IMR-90 (cell line): ENCODE measurements at regions not wholly inside any gene's neighbourhood (a gene's known extent, or its start where the extent isn't known, plus 50 kb on each side); places are given as distances from the start of the nearest gene placed in this dataset.

Experiments used
- ATAC-seq: fragments of 200-7000 bp; cut with Tn5 transposase; 2 replicates; pipeline ENCODE4 v1.9.1; 2020; ENCODE audit warnings: low read depth, mild to moderate bottlenecking, moderate library complexity
- BruUV-seq: library from RNA; stranded (reverse); fragments of 400-500 nt; replicated peaks from 2 replicates; lab custom pipeline; 2021; lab: Mats Ljungman, UMichigan
- CTCF ChIA-PET: fragments of 300-600 bp; formaldehyde crosslinking; extraction: SDS; loops from one replicate; lab custom pipeline; 2021; ENCODE audit warnings: antibody characterized with exemption; lab: Yijun Ruan, JAX
- POLR2A ChIA-PET: fragments of 300-600 bp; sonication (Branson Sonifier 250); formaldehyde crosslinking; loops from one replicate; lab custom pipeline; 2022; ENCODE audit warnings: antibody characterized with exemption; ENCODE audit not compliant: unreplicated experiment; lab: Charles Lee
- DNase-seq: peaks from one replicate; pipeline ENCODE4 v3.0.0; 2013
- H2AFZ ChIP-seq: replicated peaks from 2 replicates; pipeline ENCODE3; 2013; ENCODE audit warnings: low read length, mild to moderate bottlenecking; ENCODE audit not compliant: poor library complexity
- H2AK5ac ChIP-seq: 2 replicates; pipeline ENCODE4 v1.6.1; 2013; ENCODE audit warnings: low read depth, low read length, inconsistent platforms
- H2AK9ac ChIP-seq: replicated peaks from 2 replicates; pipeline ENCODE3; 2013; ENCODE audit warnings: mild to moderate bottlenecking, low read depth, low read length, moderate library complexity; ENCODE audit not compliant: poor library complexity
- H2BK120ac ChIP-seq: 2 replicates; pipeline ENCODE4 v1.6.1; 2013; ENCODE audit warnings: low read depth, low read length, inconsistent platforms
- H2BK15ac ChIP-seq: 3 replicates; pipeline ENCODE4 v1.6.1; 2013; ENCODE audit warnings: low read depth, low read length, inconsistent platforms
- H2BK20ac ChIP-seq: 2 replicates; pipeline ENCODE4 v1.6.1; 2013; ENCODE audit warnings: low read depth, mild to moderate bottlenecking, inconsistent platforms, low read length, moderate library complexity
- H2BK5ac ChIP-seq: 2 replicates; pipeline ENCODE4 v1.6.1; 2013; ENCODE audit warnings: mild to moderate bottlenecking, low read depth, low read length, inconsistent platforms; ENCODE audit not compliant: poor library complexity, severe bottlenecking
- H3K14ac ChIP-seq: replicated peaks from 2 replicates; pipeline ENCODE4 v1.6.1; 2013; ENCODE audit warnings: low read depth, low read length, inconsistent platforms
- H3K18ac ChIP-seq: 2 replicates; pipeline ENCODE4 v1.6.1; 2013; ENCODE audit warnings: low read depth, low read length, control low read depth
- H3K23ac ChIP-seq: 2 replicates; pipeline ENCODE4 v1.6.1; 2013; ENCODE audit warnings: low read depth, low read length, inconsistent platforms
- H3K27ac ChIP-seq: 2 replicates; pipeline ENCODE4 v1.5.1; 2013; ENCODE audit warnings: mild to moderate bottlenecking, control low read depth, low read length; ENCODE audit not compliant: insufficient read depth
- H3K27me3 ChIP-seq: 2 replicates; pipeline ENCODE4 v1.6.1; 2013; ENCODE audit warnings: low read length; ENCODE audit not compliant: control insufficient read depth, insufficient read depth
- H3K36me3 ChIP-seq: 2 replicates; pipeline ENCODE4 v1.6.1; 2013; ENCODE audit warnings: low read length, mixed read lengths; ENCODE audit not compliant: control insufficient read depth, insufficient read depth
- H3K4ac ChIP-seq: 2 replicates; pipeline ENCODE4 v1.6.1; 2013; ENCODE audit warnings: low read depth, low read length, inconsistent platforms
- H3K4me1 ChIP-seq: 2 replicates; pipeline ENCODE4 v1.6.1; 2013; ENCODE audit warnings: low read length, mixed read lengths; ENCODE audit not compliant: control insufficient read depth, insufficient read depth
- H3K4me2 ChIP-seq: 2 replicates; pipeline ENCODE4 v1.6.1; 2013; ENCODE audit warnings: low read depth, mild to moderate bottlenecking, control low read depth, low read length, moderate library complexity
- H3K4me3 ChIP-seq: 2 replicates; pipeline ENCODE4 v1.5.1; 2013; ENCODE audit warnings: low read depth, mild to moderate bottlenecking, control low read depth, low read length, moderate library complexity; ENCODE audit not compliant: insufficient read depth
- H3K56ac ChIP-seq: 2 replicates; pipeline ENCODE4 v1.6.1; 2013; ENCODE audit warnings: low read length, inconsistent platforms; ENCODE audit not compliant: insufficient read depth; ENCODE audit errors: extremely low read depth
- H3K79me1 ChIP-seq, 2 experiments: 2 replicates each; pipeline ENCODE4 v1.6.1; 2013; ENCODE audit warnings: low read length in 2 of 2, inconsistent platforms in 1 of 2, low read depth in 1 of 2
- H3K9ac ChIP-seq: 2 replicates; pipeline ENCODE4 v1.6.1; 2013; ENCODE audit warnings: low read depth, low read length, control low read depth
- H3K9me1 ChIP-seq: 2 replicates; pipeline ENCODE4 v1.6.1; 2013; ENCODE audit warnings: low read length, inconsistent platforms; ENCODE audit not compliant: insufficient read depth
- H3K9me3 ChIP-seq: 2 replicates; pipeline ENCODE4 v1.6.1; 2013; ENCODE audit warnings: low read length; ENCODE audit not compliant: control insufficient read depth, insufficient read depth
- H4K20me1 ChIP-seq: 2 replicates; pipeline ENCODE4 v1.6.1; 2013; ENCODE audit warnings: low read length, inconsistent platforms; ENCODE audit not compliant: insufficient read depth
- H4K5ac ChIP-seq: 2 replicates; pipeline ENCODE4 v1.6.1; 2013; ENCODE audit warnings: mild to moderate bottlenecking, low read depth, low read length, control low read depth
- H4K8ac ChIP-seq, 2 experiments: 2 replicates each; pipeline ENCODE4 v1.6.1; 2013; ENCODE audit warnings: low read depth in 2 of 2, low read length in 2 of 2, control low read depth in 1 of 2, inconsistent platforms in 1 of 2
- H4K91ac ChIP-seq: 2 replicates; pipeline ENCODE4 v1.6.1; 2013; ENCODE audit warnings: low read depth, low read length, inconsistent platforms; ENCODE audit not compliant: insufficient read depth
- CEBPB ChIP-seq: IDR thresholded peaks from 2 replicates; pipeline ENCODE4 v1.6.1; 2012; ENCODE audit warnings: low read depth, low read length, improper control_type of control experiment
- CHD1 ChIP-seq: IDR thresholded peaks from 2 replicates; pipeline ENCODE4 v1.6.1; 2012; ENCODE audit warnings: low read depth, low read length, improper control_type of control experiment
- FOS ChIP-seq: fragments of 150-350 bp; IDR thresholded peaks from 2 replicates; pipeline ENCODE4 v1.6.1; 2016; ENCODE audit warnings: low read depth, low read length
- MAFK ChIP-seq: IDR thresholded peaks from 2 replicates; pipeline ENCODE4 v1.6.1; 2012; ENCODE audit warnings: low read depth, low read length, improper control_type of control experiment
- MAZ ChIP-seq: IDR thresholded peaks from 2 replicates; pipeline ENCODE4 v1.6.1; 2012; ENCODE audit warnings: low read depth, mild to moderate bottlenecking, low read length, improper control_type of control experiment, moderate library complexity, borderline replicate concordance
- MXI1 ChIP-seq: IDR thresholded peaks from 2 replicates; pipeline ENCODE4 v1.6.1; 2012; ENCODE audit warnings: low read depth, mild to moderate bottlenecking, low read length, moderate library complexity, borderline replicate concordance
- NFE2L2 ChIP-seq: fragments of 150-350 bp; IDR thresholded peaks from 2 replicates; pipeline ENCODE4 v1.6.1; 2016; ENCODE audit warnings: low read depth, mild to moderate bottlenecking, low read length
- POLR2A ChIP-seq: IDR thresholded peaks from 2 replicates; pipeline ENCODE4 v1.6.1; 2012; ENCODE audit warnings: mild to moderate bottlenecking, low read depth, low read length
- RAD21 ChIP-seq: IDR thresholded peaks from 2 replicates; pipeline ENCODE4 v1.6.1; 2012; ENCODE audit warnings: low read length, improper control_type of control experiment
- RCOR1 ChIP-seq: IDR thresholded peaks from 2 replicates; pipeline ENCODE4 v1.6.1; 2012; ENCODE audit warnings: mild to moderate bottlenecking, low read length, improper control_type of control experiment; ENCODE audit not compliant: insufficient replicate concordance
- RFX5 ChIP-seq: IDR thresholded peaks from 2 replicates; pipeline ENCODE4 v1.8.0; 2012; ENCODE audit warnings: low read depth, mild to moderate bottlenecking, low read length, moderate library complexity
- SMC3 ChIP-seq: fragments of 150-350 bp; IDR thresholded peaks from 2 replicates; pipeline ENCODE4 v1.6.1; 2016; ENCODE audit warnings: low read depth, mild to moderate bottlenecking, antibody characterized with exemption, low read length, moderate library complexity
- USF2 ChIP-seq: fragments of 150-350 bp; IDR thresholded peaks from 2 replicates; pipeline ENCODE4 v1.6.1; 2017; ENCODE audit warnings: mild to moderate bottlenecking, antibody characterized with exemption, low read length, low read depth
- WGBS, 2 experiments: methylation state at CpG; one replicate each; pipeline versions ENCODE4 v1.1.5 to v1.1.7; 2013; ENCODE audit warnings: missing lambda C conversion rate in 2 of 2; ENCODE audit not compliant: insufficient read length in 1 of 2; ENCODE audit errors: extremely low coverage in 2 of 2; 5-methylcytosine and 5-hydroxymethylcytosine counted together
- dilution Hi-C: fragments of 300-500 bp; cut with HindIII; formaldehyde crosslinking; loops from one replicate; pipeline ENCODE4 v1.14.3; 2018; ENCODE audit warnings: low sequenced_read_pairs; ENCODE audit not compliant: unreplicated experiment
- in situ Hi-C: fragments of 300-500 bp; cut with MboI; formaldehyde crosslinking; loops from 3 replicates; pipeline ENCODE4 v1.14.3; 2019; ENCODE audit warnings: low sequenced_read_pairs, inconsistent platforms, mixed read lengths
- intact Hi-C: fragments of 100-400 bp; cut with micrococcal nuclease; formaldehyde crosslinking; loops from 2 replicates; pipeline ENCODE4 v1.10.0; 2022
- TF ChIP-seq, protein P1 (sequence below): fragments of 150-350 bp; IDR thresholded peaks from 2 replicates; pipeline ENCODE4 v1.6.1; 2016; ENCODE audit warnings: low read depth, mild to moderate bottlenecking, low read length, moderate library complexity, borderline replicate concordance

GRCh38 chr6:4272996-4273395, 137.6 kb upstream of the ECI2 start:
- ATAC-seq (no peak), DNase-seq (no peak)
- POLR2A ChIA-PET, result no interaction called here
- dilution Hi-C loops, result no loop called here
- Histone ChIP-seq H3K36me3 (no peaks in the 10 kb centered on the region), H3K4ac (no peak overlapping the region), H2BK20ac (no peak overlapping the region), H3K18ac (no peak overlapping the region), H2BK120ac (no peak overlapping the region), H3K79me1 (no peaks in the 10 kb centered on the region), H2AK9ac (no peak overlapping the region), H2AK5ac (no peak overlapping the region), H3K4me3 (no peak overlapping the region), H4K8ac (no peak overlapping the region), H3K4me1 (no peaks in the 10 kb centered on the region; the same call in 1 of the 2 replicates), H3K9me3 (peaks cover 5% of the 10 kb centered on the region), H4K5ac (no peak overlapping the region), H4K20me1 (no peaks in the 10 kb centered on the region), H2AFZ (no peak overlapping the region), H3K27ac (no peak overlapping the region), H2BK15ac (no peak overlapping the region), H3K9ac (no peak overlapping the region), H2BK5ac (no peak overlapping the region), H4K91ac (no peak overlapping the region), H3K56ac (no peak overlapping the region), H3K9me1 (no peaks in the 10 kb centered on the region), H3K23ac (no peak overlapping the region), H3K14ac (no peak overlapping the region), H3K4me2 (no peak overlapping the region), H3K27me3 (peaks cover 4% of the 10 kb centered on the region; the same call in 1 of the 2 replicates)
- WGBS, 2 experiments, result no CpG with 5 or more reads among the region's 6 CpGs
- intact Hi-C loops, result no loop called here
- CTCF ChIA-PET, result interaction anchor here (1.1 kb wide), 1 partner anchor 17 kb away, joined by 3 read pairs; no protein-coding TSS in a partner anchor
- no TSS peak for BruUV-seq
- in situ Hi-C loops, result no loop called here
- TF ChIP-seq FOS (no peak), SMC3 (no peak), MAFK (no peak), MXI1 (no peak), CHD1 (no peak), RCOR1 (no peak), POLR2A (no peak), MAZ (no peak), RAD21 (no peak), CEBPB (no peak), RFX5 (no peak), NFE2L2 (no peak), USF2 (no peak)
- TF ChIP-seq, protein P1, sequence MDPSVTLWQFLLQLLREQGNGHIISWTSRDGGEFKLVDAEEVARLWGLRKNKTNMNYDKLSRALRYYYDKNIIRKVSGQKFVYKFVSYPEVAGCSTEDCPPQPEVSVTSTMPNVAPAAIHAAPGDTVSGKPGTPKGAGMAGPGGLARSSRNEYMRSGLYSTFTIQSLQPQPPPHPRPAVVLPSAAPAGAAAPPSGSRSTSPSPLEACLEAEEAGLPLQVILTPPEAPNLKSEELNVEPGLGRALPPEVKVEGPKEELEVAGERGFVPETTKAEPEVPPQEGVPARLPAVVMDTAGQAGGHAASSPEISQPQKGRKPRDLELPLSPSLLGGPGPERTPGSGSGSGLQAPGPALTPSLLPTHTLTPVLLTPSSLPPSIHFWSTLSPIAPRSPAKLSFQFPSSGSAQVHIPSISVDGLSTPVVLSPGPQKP, result no peak
